ENCODE measurements at regions not wholly inside any gene's neighbourhood (a gene's known extent, or its start where the extent isn't known, plus 50 kb on each side); places are given as distances from the start of the nearest gene placed in this dataset.
"Not testable (repeated sequence)": the region's sequence is repeated elsewhere in the genome, so short reads cannot be mapped to it uniquely, and the experiment has no call there.

DNA sequence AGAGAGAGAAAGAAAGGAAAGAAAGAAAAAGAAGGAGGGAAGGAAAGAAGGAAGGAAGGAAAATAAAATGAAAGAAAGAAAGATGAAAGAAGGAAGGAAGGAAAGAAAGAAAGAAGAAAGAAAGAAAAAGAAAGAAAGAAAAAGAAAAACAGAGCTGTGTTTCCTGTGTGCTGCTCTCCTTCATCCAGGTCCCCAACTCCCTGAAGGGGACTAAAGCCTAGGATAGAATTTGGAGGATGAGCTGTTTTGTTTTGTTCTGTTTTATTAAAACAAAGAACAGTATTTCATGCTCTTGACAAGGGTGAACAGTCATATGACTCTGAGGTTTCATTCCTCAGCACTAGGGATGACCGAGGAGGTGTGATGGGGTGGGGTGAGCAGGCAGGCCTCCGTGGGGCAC is 164.8 kb upstream of the NDN start:
- no peak for DNase-seq

DNA sequence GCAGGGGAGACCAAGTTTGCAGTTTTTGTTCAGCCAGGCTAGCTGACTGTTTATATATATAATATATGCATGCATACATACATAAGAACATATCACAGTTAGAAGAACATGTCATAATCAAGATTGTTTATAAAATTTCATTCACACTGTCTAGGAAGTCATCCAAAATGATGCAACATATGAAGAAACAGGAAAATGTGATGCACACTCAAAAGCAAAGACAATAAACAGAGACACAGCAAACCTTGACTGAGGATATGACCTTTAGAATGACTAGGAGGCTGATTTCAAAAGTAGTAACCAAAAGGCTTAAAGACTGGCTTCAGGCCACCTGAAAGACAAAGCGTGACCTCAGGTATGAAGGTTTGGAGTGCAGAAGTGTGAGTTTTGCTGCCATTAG is 166.2 kb upstream of the NDN start:
- DNase-seq, result no peak

DNA sequence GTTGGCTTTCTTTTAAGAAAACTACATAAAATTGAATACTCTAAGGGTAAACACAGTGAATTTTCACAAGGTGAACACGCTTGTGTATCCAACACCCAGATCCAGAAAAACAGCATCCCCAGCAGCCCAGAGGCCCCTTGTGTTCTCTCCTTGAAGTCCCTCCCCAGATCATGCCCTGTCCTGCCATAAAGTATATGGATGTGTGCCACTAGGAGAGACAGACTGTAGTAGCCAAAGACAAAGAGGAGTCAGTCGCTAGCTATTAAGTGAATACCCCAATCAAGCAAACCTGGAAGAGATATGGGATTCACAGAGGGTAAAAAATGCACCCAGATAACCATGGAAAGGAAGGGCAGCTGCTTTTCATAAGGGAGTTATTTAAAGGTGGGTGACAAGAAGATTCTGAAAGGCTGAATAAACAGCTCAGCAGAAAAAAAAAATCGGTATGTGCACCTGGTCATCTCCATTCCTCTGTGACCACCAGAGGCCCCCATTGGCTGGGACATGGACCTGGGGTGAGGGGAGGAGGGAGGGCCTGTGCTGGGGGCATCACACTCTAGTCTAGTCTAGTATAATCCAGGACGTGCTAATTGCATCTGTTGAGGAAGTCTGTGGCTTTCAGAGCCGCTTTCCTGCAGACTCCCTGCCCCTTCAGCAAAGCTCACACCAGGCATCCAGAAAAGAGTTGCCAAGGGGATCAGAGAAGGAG is 167.3 kb upstream of the NDN start:
- DNase-seq, result no peak

DNA sequence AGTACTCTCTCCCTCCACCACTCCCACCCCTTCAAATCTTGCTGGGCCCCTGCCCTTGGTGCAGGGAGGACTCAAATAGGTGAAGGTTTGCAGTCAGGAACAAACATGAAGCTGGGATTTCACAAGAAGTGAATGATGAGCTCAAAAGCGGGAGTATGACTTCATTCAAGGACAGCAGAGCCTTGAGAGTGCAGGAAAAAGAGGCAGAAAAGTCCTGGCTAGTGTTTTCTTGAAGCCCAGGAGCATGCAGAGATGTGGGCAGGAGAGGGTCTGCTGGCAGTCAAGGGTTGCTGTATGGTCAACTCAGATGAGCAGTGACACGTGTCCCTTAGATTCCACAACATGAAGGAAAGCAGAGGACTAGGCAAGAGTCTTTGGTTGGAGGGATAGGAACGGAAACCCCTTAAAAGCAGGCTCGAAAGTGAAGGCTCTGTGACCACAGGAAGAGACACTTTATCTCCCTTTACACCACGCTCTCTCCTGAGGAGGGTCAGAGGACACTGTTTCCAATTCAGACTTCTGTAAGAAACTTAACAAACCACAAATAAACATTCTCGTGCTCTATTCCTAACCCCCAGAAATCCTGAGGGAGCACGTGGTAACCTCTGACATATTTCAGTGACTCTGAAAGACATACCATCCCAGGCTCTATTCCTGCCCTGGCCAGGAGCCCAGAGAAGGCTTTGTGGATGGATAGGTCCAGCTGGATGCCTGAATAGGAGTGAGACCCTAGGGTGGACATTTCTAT is 168.0 kb upstream of the NDN start:
- no peak for DNase-seq

DNA sequence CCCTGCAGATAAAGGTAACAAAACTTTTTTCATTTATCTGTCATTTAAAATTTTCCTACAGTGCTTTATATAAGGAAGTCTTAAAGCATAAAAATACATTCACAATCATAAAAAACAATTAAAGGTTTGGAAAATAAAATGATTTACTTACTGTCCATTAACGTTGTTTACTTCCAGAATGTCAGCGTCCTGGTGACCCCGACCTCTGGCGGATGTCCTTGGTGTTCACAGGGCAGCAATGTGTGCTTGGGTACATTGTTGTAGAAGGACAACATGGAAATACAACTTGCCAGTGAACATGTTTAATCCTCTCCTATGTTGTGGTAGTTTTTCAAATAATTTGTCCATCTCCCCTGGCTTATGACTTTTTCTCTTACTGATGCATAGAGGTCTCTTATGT is 168.8 kb upstream of the NDN start:
- DNase-seq, result no peak

DNA sequence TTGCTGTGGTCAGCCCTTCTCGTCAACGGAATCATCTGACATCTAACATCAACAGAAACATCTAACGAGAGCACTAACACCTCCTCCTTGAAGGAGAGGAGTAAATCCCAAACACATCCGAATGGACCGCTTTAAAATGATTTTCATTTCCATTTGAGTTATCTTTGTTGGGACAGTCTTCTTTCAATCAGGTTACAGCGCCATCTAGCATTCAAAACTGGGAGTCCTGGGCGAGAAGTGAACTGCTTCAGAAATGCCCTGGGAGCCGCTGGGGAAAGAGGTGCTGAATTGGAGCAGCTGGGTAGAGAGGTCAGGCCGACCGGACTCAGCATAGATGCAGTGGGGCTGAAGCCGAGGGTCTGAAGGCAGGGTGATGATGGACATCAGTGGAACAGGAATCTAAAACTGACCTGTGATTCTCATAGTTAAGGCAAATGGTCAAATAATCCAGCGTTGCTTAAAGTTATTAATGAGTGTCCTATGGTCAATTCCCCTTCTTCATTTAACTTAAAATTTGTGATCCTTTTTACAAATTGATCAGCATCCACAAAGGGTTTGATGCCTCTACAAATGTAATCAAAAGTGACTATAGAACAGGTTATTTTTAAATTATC is 170.0 kb upstream of the NDN start:
- DNase-seq, result peak; percentile 51

DNA sequence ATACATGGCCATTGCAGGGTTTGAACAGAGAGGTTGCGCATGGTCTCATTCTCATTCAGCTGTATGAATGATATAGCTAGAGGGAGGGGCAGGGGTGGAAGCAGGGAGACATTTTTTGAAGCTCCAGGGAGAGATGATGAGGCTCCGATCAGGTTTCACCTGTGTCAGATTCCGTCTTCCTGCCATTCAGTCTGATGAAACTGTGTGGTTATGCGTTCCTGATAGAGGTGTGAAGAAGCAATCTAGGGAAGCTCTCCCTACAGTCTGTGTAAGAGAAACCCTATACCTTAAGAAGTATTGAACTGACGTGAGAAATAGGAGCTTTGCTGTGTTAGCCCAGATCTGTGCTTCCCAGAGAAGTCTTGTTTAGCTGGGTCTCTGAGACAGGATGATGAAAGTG is 171.9 kb upstream of the NDN start:
- DNase-seq, result peak; percentile 10

DNA sequence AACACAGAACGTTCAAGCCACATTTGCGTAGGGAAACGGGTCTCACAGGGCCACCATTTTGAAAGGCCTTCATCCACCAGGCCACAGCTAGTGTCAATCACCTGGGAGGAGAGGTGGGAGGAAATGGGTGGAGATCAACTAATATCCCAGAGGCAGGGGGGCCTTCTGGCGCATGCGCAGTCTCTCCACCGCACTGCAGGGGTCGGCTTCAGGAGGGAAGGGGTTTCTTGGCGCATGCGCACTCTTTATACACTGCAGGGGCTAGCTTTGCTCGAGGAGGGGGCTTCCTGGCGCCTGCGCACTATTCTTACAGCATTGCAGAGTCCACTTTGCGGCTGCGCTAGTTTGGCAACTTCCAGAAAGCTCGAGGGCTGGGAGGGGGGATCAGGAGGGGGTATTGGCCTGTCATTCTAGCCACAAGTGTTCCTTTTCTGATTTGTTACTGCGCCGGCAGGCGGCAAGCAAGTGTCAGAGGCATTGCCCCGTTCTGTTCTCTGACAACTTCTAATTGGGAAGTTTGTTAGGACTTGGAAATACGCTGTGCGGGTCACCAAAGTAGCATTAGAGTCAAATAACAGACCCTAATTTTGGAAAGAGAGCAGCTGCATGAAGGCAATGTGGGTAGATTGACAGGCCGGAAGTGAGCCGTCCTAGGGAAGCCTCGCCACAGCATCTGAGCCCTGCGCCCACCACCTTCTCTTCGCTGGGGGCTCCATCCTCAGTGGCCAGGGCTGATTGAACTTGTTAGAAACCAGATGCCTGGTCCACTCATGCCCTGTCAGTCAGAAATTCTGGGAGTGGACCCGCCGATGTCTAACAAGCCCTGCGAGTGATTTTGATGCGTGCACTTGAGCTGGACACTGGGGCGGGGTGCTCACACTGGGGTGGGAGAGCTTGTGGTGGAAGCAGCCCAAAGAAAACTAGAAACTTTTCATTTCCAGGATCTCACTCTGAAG is 173.5 kb upstream of the NDN start:
- no peak for DNase-seq

DNA sequence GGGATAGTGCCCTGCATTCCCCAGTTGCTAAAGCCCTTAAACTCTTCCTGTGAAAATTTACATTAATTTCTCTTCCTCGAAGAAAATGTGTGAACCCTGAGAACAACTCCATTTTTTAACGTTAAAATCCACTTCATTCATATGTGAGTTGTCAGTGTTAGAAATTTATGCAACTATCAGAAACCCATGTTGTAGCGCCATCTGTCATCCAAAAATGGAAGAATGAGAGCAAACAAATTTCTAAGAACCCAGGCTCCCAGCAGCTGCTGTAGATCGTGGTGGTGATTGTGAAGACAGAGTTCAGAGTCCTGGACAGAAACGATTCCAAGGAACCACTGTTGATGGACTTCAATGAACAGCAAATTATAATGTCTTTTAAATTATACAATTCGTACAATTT is 179.7 kb upstream of the NDN start:
- DNase-seq, result peak; percentile 27

DNA sequence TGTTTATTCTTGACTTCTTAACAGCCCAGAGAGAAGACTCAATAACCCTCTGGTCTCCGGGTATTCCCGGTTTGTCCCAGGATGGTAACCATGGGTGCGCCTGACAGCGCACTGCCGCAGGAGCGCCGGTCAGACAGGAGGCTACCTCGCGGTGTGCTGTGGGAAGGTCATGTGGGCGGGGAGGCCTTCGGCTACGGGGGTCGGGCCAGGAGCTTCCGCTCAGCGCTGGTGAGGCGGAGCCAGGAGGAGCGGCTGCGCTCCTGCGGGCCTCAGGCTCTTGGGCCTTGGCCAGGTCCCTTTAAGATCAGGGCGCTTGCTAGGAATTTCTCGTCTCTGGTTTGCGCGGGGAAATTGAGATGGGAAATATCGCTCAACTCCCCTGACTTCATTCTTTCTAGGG is 182.3 kb upstream of the NDN start:
- DNase-seq, result no peak

DNA sequence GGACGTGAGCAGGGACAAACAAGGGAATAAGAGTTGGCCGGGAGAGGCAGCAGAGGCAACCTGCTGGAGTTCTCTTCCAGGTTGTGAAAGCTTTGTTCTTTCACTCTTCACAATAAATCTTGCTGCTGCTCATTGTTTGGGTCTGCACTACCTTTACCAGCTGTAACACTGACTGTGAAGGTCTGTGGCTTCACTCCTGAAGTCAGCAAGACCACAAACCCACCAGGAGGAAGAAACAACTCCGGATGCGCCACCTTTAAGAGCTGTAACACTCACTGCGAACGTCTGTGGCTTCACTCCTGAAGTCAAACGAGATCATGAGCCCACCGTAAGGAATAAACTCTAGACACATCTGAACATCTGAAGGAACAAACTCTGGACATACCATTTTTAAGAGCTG is 186.5 kb upstream of the NDN start:
- not testable (repeated sequence) for DNase-seq

DNA sequence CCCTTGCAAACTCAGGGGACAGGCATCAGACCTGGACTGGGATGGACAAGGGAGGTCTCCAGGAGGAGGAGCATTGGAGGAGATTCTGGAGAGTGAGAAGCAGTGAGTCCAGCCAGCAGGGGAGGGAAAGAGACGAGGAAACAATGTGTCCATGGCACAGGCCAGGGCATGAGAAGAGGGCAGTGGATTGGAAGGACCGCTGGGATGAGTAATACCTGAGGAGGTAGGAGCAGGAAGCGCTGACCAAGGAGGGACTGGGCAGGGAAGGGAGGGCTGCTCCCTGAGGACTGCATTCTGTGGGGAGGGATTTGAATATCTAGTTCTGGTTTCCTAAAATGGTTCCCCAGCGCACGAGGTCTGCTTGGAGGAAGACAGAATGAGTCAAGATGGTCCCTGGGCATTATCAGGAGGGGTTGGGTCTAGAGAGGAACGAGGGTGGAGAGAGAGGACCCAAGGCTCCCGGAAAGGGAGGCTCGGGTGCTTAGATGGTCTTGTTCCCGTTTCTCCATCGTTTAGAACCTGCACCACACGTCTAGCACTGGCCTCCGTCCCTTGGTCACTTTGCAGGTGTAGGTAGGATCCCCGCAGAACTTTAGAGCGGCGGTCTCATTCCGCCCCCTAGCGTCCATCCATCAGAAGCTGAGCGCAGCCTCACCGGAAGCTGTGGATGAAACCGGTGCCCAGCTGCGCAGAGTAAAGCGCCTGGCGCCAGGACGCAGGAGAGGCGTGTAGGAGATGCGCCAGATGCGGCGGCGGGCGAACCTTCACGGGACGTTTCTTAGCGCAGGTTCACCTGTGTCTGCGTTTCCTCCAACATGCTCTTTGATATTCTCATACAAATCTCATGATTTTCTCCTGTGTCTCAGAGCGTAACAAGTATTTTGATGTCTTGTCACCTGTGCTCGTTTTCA is 190.7 kb upstream of the NDN start:
- DNase-seq, result peak; percentile 25

DNA sequence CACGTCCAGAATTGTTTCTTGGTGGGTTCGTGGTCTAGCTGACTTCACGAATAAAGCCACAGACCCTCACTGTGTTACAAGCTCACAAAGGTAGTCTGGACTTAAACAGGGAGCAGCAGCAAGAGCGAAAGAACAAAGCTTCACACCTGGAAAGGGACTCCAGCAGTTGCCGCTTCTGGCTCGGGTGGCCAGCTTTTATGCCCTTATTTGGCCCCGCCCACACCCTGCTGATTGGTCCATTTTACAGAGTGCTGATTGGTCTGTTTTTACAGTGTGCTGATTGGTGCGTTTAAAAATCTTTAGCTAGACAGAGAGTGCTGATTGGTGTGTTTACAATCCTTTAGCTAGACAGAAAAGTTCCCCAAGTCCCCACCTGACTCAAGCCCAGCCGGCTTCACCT is 194.2 kb upstream of the NDN start:
- no peak for DNase-seq

DNA sequence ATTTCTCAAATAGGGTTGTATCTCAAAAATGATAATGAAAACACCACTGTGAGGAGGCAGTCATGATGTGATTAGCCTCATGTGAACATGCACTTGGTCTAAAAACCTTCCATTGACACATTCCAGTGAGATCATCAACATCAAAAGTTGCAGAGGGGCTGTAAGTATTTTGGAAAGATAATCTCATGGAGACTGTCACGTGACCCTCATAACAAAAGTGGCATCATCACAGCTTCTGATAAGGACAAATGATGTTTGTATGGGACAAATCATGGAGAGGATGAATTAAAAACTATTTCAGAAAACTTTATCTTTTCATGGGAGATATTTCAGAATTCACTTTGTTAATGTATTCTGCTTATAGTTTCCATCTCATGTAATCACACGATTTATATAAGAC is 203.1 kb upstream of the NDN start:
- DNase-seq, result no peak

DNA sequence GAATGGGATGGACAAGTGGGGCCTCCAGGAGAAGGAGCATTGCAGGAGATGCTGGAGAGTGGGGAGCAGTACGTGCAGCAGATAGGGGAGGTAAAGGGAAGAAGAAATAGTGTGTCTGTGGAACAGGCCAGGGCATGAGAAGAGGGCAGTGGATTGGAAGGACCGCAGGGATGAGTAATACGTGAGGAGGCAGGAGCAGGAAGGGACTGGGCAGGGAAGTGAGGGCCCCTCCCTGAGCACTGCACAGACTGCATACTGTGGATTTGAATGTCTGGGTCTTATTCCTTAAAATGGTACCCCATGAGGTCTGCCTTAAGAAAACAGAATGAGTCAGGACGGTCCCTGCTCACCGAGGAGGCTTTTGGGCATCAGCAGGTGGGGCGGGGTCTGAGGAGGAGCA is 210.0 kb upstream of the NDN start:
- DNase-seq, result no peak

DNA sequence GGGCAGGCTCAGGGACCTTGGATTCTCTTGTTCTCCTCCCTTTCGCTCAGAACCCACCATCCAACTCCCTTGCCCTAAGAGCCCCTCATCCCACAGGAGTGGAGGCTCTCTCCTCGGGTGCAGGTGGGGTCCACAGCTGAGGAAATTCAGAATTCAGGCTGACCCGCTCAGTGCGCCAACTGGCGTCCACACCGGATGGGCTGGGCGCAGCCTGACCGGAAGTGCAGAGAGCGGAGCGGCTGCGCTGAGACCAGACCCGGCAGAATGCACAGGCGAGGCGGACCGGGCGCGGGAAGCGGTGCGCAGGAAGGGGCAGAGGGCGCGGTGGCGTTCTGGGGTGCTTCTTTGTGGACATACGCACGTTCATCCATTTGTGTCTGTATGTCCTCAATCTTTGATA is 210.4 kb upstream of the NDN start:
- no peak for DNase-seq

DNA sequence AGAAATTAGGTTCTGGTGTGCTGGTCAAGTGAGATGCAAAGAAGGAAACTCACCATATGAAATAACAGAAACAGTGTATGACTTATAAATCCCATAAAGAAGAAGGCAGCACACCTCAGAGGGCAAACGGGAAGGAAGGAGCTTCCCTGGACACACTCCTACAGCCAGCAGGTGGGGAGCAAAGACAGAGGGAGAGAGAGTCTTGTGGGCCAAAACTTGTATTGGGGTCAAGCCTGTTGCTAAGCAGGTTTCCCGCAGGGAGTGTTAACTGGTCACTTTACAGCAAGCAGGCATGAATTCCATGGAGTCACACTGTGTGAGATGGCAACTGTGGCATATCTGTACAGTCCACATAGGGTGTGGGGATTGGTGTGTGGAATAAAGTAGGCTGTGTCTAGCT is 222.9 kb upstream of the NDN start:
- no peak for DNase-seq

DNA sequence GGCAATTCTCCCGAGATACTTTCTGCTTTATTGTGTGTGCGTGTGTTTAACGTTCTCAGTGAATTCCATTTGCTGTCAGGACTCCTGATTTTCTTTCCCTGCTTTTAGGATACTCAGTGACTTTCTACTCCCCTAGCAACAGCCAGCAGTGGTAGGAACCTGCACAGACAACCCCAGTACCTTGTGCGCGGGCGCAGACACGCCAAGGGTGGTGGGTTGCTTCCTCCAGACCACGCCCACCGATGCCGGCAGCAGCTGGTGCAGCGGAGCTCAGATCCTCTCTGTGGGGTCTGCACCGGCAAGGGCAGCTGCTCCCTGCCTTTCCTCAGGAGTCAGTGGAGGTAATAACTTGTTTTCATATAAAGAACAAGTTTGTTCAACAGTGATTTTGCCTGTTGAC is 225.1 kb upstream of the NDN start:
- DNase-seq, result no peak

DNA sequence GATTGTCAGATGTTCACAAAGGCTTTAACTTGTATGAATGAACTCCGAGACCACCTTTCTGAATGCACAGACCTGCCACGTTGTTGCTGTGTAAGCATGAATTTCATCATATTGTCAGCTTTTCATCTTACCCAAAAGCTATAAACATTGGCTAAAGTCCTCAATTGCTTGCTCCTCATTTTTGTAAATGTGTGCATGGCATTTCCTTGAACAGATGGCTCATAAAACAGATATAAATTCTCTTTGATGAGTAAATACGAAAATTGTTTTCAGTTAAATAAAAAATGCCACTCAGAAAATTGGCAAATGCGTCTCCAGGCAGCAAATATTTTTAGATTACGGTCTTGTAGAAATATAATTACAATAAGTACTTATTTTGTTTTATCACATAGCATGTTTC is 226.0 kb upstream of the NDN start:
- DNase-seq, result no peak

DNA sequence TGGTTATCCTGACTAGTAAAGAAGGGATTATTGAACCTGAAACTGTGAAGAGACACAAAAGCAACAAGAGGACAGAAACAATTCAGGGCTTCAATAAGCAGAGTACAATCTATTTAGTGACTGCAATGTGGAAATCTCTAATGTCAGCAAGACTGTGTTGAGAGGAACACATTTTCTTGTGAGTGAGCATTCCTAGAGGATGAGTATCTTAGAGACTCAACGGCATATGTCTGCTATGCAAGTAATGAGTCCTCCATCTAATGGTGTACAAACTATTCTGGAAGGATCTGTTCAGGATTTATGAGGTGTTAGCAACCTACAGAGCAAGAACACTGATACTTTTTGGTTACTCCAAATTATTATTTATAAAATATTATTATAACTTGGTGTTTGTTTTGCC is 226.5 kb upstream of the NDN start:
- no peak for DNase-seq

DNA sequence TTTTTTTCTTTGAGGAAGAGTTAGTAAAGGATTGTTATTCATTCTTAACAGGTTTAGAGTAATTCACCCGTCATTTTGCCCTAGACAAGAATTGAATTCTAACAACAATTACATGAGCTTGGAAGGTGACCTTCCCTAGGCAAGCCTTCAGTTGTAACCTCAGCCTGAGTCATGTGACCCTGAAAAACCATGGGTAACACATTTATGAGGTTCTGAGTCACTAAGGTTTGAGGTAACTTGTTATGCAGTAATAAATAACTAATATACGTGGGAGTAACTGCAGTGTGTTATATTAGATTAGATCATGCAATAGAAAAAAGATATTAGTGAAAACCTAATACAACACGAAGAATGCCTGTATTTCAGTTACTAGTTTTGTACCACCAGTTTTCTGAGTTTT is 237.6 kb upstream of the NDN start:
- no peak for DNase-seq

DNA sequence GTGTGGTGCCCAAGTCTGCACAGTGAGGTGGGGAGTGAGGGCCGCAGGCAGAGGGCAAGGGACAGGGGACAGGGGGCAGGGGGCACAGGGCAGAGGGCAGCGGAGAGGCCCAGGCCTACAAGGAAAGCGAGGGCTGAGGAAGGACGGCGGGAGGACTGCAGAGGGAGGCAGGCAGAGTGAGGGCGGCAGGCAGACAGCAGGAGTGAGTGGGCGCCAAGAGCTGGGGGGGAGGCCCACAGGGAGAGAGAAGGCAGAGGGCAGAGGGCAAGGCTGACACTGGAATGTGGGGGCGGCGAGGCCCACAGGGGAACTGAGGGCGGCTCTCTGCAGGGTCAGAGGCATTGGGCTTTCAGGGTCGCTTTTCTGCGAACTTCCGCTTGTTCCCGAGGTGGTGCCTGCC is 267.8 kb upstream of the NDN start:
- no peak for DNase-seq

Measured in NCI-H1436 treated with DMSO at 0.1 percent for 48 hours (cell line).